ENCODE measurements at regions not wholly inside any gene's neighbourhood (a gene's known extent, or its start where the extent isn't known, plus 50 kb on each side); places are given as distances from the start of the nearest gene placed in this dataset.

- Mint-ChIP-seq H3K27me3 (peaks cover 0 to 4% (median 0%) of the 10 kb centered on the region in 5 donors), H3K9me3 (no peaks in the 10 kb centered on the region), H3K4me3 (no peak overlapping the region), H3K27ac (no peak overlapping the region), H3K4me1 (no peaks in the 10 kb centered on the region), H3K36me3 (no peaks in the 10 kb centered on the region)
- no peak for ATAC-seq
- no peak for DNase-seq
- POLR2A ChIA-PET, result no interaction called here
Observed at GRCh38 chr5:58351190-58351589, 108.7 kb downstream of the PLK2 start.

- ATAC-seq (no peak), DNase-seq (no peak)
- POLR2A ChIA-PET, result no interaction called here
- Mint-ChIP-seq H3K4me1 (no peaks in the 10 kb centered on the region), H3K27ac (no peak overlapping the region), H3K4me3 (no peak overlapping the region), H3K9me3 (no peaks in the 10 kb centered on the region), H3K36me3 (no peaks in the 10 kb centered on the region), H3K27me3 (peaks cover 0 to 4% (median 0%) of the 10 kb centered on the region in 5 donors)
Observed at GRCh38 chr5:58348996-58349728, 110.7 kb downstream of the PLK2 start.

GRCh38 chr5:58346041-58346440 lies 113.8 kb downstream of the PLK2 start:
- POLR2A ChIA-PET, result no interaction called here
- no peak overlapping the region for H3K27ac Mint-ChIP-seq

GRCh38 chr5:58341476-58341875 lies 118.4 kb downstream of the PLK2 start:
- peaks cover 0 to 8% (median 4%) of the 10 kb centered on the region in 5 donors for H3K27me3 Mint-ChIP-seq
- no peak overlapping the region for H3K4me3 Mint-ChIP-seq
- no peaks in the 10 kb centered on the region for H3K9me3 Mint-ChIP-seq
- no peak for ATAC-seq
- H3K27ac Mint-ChIP-seq, result no peak overlapping the region
- H3K4me1 Mint-ChIP-seq, result no peaks in the 10 kb centered on the region
- no peaks in the 10 kb centered on the region for H3K36me3 Mint-ChIP-seq
- no peak for DNase-seq
- POLR2A ChIA-PET, result no interaction called here

More at GRCh38 chr5:58346041-58346440, 113.8 kb downstream of the PLK2 start:
- DNase-seq (no peak), ATAC-seq (no peak)
- Mint-ChIP-seq H3K4me1 (no peaks in the 10 kb centered on the region), H3K36me3 (no peaks in the 10 kb centered on the region), H3K27me3 (peaks cover 0 to 2% (median 0%) of the 10 kb centered on the region in 5 donors), H3K4me3 (no peak overlapping the region), H3K9me3 (no peaks in the 10 kb centered on the region)

GRCh38 chr5:58335518-58335917 lies 124.4 kb downstream of the PLK2 start:
- DNase-seq (no peak), ATAC-seq (no peak)
- Mint-ChIP-seq H3K27ac (no peak overlapping the region), H3K9me3 (peaks cover 0 to 4% (median 0%) of the 10 kb centered on the region in 9 donors), H3K4me1 (no peaks in the 10 kb centered on the region), H3K36me3 (peaks cover 0 to 2% (median 0%) of the 10 kb centered on the region in 3 donors), H3K27me3 (peaks cover 0 to 16% (median 3%) of the 10 kb centered on the region in 5 donors), H3K4me3 (no peak overlapping the region)
- POLR2A ChIA-PET, result no interaction called here

- POLR2A ChIA-PET, result no interaction called here
- ATAC-seq (no peak), DNase-seq (no peak)
- H3K27me3 Mint-ChIP-seq, result peaks cover 0 to 11% (median 2%) of the 10 kb centered on the region in 5 donors
- no peaks in the 10 kb centered on the region for H3K4me1 Mint-ChIP-seq
- H3K27ac Mint-ChIP-seq, result no peak overlapping the region
- H3K9me3 Mint-ChIP-seq, result peaks cover 0 to 4% (median 0%) of the 10 kb centered on the region in 9 donors
- H3K4me3 Mint-ChIP-seq, result no peak overlapping the region
- peaks cover 0 to 2% (median 0%) of the 10 kb centered on the region in 3 donors for H3K36me3 Mint-ChIP-seq
Observed at GRCh38 chr5:58334035-58334434, 125.9 kb downstream of the PLK2 start.

GRCh38 chr5:58330781-58331180 lies 129.1 kb downstream of the PLK2 start:
- no peak for DNase-seq
- Mint-ChIP-seq H3K9me3 (peaks cover 0 to 4% (median 0%) of the 10 kb centered on the region in 9 donors), H3K36me3 (peaks cover 0 to 2% (median 0%) of the 10 kb centered on the region in 3 donors), H3K27me3 (peaks cover 0 to 11% (median 2%) of the 10 kb centered on the region in 5 donors), H3K27ac (no peak overlapping the region), H3K4me1 (no peaks in the 10 kb centered on the region), H3K4me3 (no peak overlapping the region)
- no peak for ATAC-seq
- POLR2A ChIA-PET, result no interaction called here

GRCh38 chr5:58327289-58327688 lies 132.6 kb downstream of the PLK2 start:
- Mint-ChIP-seq H3K9me3 (no peaks in the 10 kb centered on the region), H3K4me1 (no peaks in the 10 kb centered on the region), H3K27me3 (no peaks in the 10 kb centered on the region), H3K36me3 (no peaks in the 10 kb centered on the region), H3K27ac (no peak overlapping the region), H3K4me3 (no peak overlapping the region)
- DNase-seq (no peak), ATAC-seq (no peak)
- POLR2A ChIA-PET, result no interaction called here

GRCh38 chr5:58326022-58326421 lies 133.9 kb downstream of the PLK2 start:
- Mint-ChIP-seq H3K4me3 (no peak overlapping the region), H3K27me3 (peaks cover 0 to 12% (median 3%) of the 10 kb centered on the region in 5 donors), H3K36me3 (no peaks in the 10 kb centered on the region), H3K27ac (no peak overlapping the region), H3K4me1 (no peaks in the 10 kb centered on the region), H3K9me3 (no peaks in the 10 kb centered on the region)
- ATAC-seq, result no peak
- no peak for DNase-seq
- POLR2A ChIA-PET, result no interaction called here

GRCh38 chr5:58322453-58322852 lies 137.4 kb downstream of the PLK2 start:
- H3K4me3 Mint-ChIP-seq, result no peak overlapping the region
- H3K4me1 Mint-ChIP-seq, result no peaks in the 10 kb centered on the region
- H3K36me3 Mint-ChIP-seq, result no peaks in the 10 kb centered on the region
- H3K27ac Mint-ChIP-seq, result no peak overlapping the region
- POLR2A ChIA-PET, result no interaction called here
- DNase-seq (no peak), ATAC-seq (no peak)
- no peaks in the 10 kb centered on the region for H3K9me3 Mint-ChIP-seq
- peaks cover 1 to 12% (median 3%) of the 10 kb centered on the region in 5 donors for H3K27me3 Mint-ChIP-seq

- H3K4me1 Mint-ChIP-seq, result no peaks in the 10 kb centered on the region
- ATAC-seq, result no peak
- H3K9me3 Mint-ChIP-seq, result no peaks in the 10 kb centered on the region
- H3K4me3 Mint-ChIP-seq, result no peak overlapping the region
- no peaks in the 10 kb centered on the region for H3K36me3 Mint-ChIP-seq
- H3K27me3 Mint-ChIP-seq, result peaks cover 1 to 12% (median 3%) of the 10 kb centered on the region in 5 donors
- POLR2A ChIA-PET, result no interaction called here
- DNase-seq, result no peak
- no peak overlapping the region for H3K27ac Mint-ChIP-seq
Observed at GRCh38 chr5:58318468-58318867, 141.4 kb downstream of the PLK2 start.

GRCh38 chr5:58317808-58318207 lies 142.1 kb downstream of the PLK2 start:
- no peak for DNase-seq
- H3K4me1 Mint-ChIP-seq, result no peaks in the 10 kb centered on the region
- H3K27me3 Mint-ChIP-seq, result peaks cover 1 to 12% (median 3%) of the 10 kb centered on the region in 5 donors
- POLR2A ChIA-PET, result no interaction called here
- H3K27ac Mint-ChIP-seq, result no peak overlapping the region
- no peaks in the 10 kb centered on the region for H3K36me3 Mint-ChIP-seq
- ATAC-seq, result no peak
- H3K9me3 Mint-ChIP-seq, result no peaks in the 10 kb centered on the region
- no peak overlapping the region for H3K4me3 Mint-ChIP-seq

GRCh38 chr5:58317009-58317408 lies 142.9 kb downstream of the PLK2 start:
- Mint-ChIP-seq H3K27me3 (peaks cover 3 to 10% (median 4%) of the 10 kb centered on the region in 5 donors), H3K27ac (no peak overlapping the region), H3K36me3 (no peaks in the 10 kb centered on the region), H3K4me3 (no peak overlapping the region), H3K4me1 (no peaks in the 10 kb centered on the region), H3K9me3 (no peaks in the 10 kb centered on the region)
- DNase-seq (no peak), ATAC-seq (no peak)
- POLR2A ChIA-PET, result no interaction called here

- DNase-seq (no peak), ATAC-seq (no peak)
- Mint-ChIP-seq H3K27ac (no peak overlapping the region), H3K9me3 (no peaks in the 10 kb centered on the region), H3K4me1 (no peaks in the 10 kb centered on the region), H3K27me3 (peaks cover 0 to 4% (median 0%) of the 10 kb centered on the region in 5 donors), H3K4me3 (no peak overlapping the region), H3K36me3 (no peaks in the 10 kb centered on the region)
- POLR2A ChIA-PET, result no interaction called here
Observed at GRCh38 chr5:58315794-58316193, 144.1 kb downstream of the PLK2 start.

All from naive thymus-derived CD8-positive, alpha-beta T cell (primary cell).